Sigmoid colon (tissue), 6 donors: ENCODE measurements at regions not wholly inside any gene's neighbourhood (a gene's known extent, or its start where the extent isn't known, plus 50 kb on each side); places are given as distances from the start of the nearest gene placed in this dataset.

Experiments used
- DNase-seq: peaks from one replicate; pipeline ENCODE4 v3.0.0-alpha.2; 2019
- H3K27ac ChIP-seq, 4 donors: fragments of 200-600 bp; sonication (generic); one replicate each; pipeline ENCODE4 v1.5.1; 2016 to 2019; ENCODE audit warnings: mild to moderate bottlenecking in 1 of 4
- H3K27me3 ChIP-seq, 3 donors: fragments of 200-600 bp; sonication (generic); one replicate each; pipeline ENCODE4 v1.5.1; 2019; ENCODE audit warnings: mild to moderate bottlenecking in 1 of 3
- H3K36me3 ChIP-seq, 4 donors: fragments of 200-600 bp; sonication (generic); one replicate each; pipeline ENCODE4 v1.5.1; 2016 to 2019
- H3K4me1 ChIP-seq, 4 donors: fragments of 200-600 bp; sonication (generic); one replicate each; pipeline ENCODE4 v1.5.1; 2017 to 2019
- H3K4me3 ChIP-seq, 4 donors: fragments of 200-600 bp; sonication (generic); one replicate each; pipeline ENCODE4 v1.5.1; 2017 to 2019; ENCODE audit warnings: mild to moderate bottlenecking in 2 of 4, moderate library complexity in 1 of 4
- H3K9me3 ChIP-seq, 4 donors: fragments of 200-600 bp in 3 of 4; sonication (generic) in 3 of 4; one replicate each; pipeline versions ENCODE4 v1.5.1 to v1.6.1; 2013 to 2019
- EP300 ChIP-seq, 4 donors: sonication (generic); formaldehyde crosslinking; IDR thresholded peaks; one replicate each; pipeline ENCODE4 v1.6.1; 2017; ENCODE audit warnings: antibody characterized with exemption in 4 of 4
- POLR2A ChIP-seq, 2 donors: fragments of 450-650 bp; IDR thresholded peaks; one replicate each; pipeline ENCODE4 v1.6.1; 2016; ENCODE audit warnings: antibody characterized with exemption in 2 of 2, mild to moderate bottlenecking in 2 of 2, moderate library complexity in 2 of 2
- POLR2AphosphoS5 ChIP-seq, 4 donors: sonication (generic); formaldehyde crosslinking; IDR thresholded peaks; one replicate each; pipeline ENCODE4 v1.6.1; 2017; ENCODE audit warnings: antibody characterized with exemption in 4 of 4
- WGBS, 2 donors: extraction: QIAGEN DNeasy Blood & Tissue Kit; methylation state at CpG; one replicate each; pipeline ENCODE4 v1.1.7; 2013; 5-methylcytosine and 5-hydroxymethylcytosine counted together
- intact Hi-C: fragments of 100-400 bp; cut with DNase I; formaldehyde crosslinking; loops from one replicate; pipeline ENCODE4 v1.15.1; 2023
- TF ChIP-seq, protein P1 (sequence below), 4 experiments: fragments of 450-650 bp in 3 of 4; fragments of 200-600 bp in 1 of 4; IDR thresholded peaks; one replicate each; pipeline ENCODE4 v1.5.1; 2016 to 2019; ENCODE audit warnings: antibody characterized with exemption in 4 of 4, mild to moderate bottlenecking in 3 of 4, moderate library complexity in 2 of 4
- donor health status: healthy with polysubstance abuse.
- donor health status: healthy.

- TF ChIP-seq POLR2A (IDR thresholded peaks at IDR 0.05) (no peak), EP300 (IDR thresholded peaks at IDR 0.05) (no peak), POLR2AphosphoS5 (IDR thresholded peaks at IDR 0.05) (no peak)
- TF ChIP-seq, protein P1, sequence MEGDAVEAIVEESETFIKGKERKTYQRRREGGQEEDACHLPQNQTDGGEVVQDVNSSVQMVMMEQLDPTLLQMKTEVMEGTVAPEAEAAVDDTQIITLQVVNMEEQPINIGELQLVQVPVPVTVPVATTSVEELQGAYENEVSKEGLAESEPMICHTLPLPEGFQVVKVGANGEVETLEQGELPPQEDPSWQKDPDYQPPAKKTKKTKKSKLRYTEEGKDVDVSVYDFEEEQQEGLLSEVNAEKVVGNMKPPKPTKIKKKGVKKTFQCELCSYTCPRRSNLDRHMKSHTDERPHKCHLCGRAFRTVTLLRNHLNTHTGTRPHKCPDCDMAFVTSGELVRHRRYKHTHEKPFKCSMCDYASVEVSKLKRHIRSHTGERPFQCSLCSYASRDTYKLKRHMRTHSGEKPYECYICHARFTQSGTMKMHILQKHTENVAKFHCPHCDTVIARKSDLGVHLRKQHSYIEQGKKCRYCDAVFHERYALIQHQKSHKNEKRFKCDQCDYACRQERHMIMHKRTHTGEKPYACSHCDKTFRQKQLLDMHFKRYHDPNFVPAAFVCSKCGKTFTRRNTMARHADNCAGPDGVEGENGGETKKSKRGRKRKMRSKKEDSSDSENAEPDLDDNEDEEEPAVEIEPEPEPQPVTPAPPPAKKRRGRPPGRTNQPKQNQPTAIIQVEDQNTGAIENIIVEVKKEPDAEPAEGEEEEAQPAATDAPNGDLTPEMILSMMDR (IDR thresholded peaks at IDR 0.05) = no peak
- no peak overlapping the region for H3K27ac ChIP-seq
- no peaks in the 10 kb centered on the region for H3K4me1 ChIP-seq
- no peaks in the 10 kb centered on the region for H3K36me3 ChIP-seq
- no peaks in the 10 kb centered on the region for H3K27me3 ChIP-seq
- 95 to 98% methylated on average over 2 of the region's 2 CpGs for WGBS, 2 donors
- DNase-seq = no peak
- intact Hi-C loops = no loop called here
- no peak overlapping the region for H3K4me3 ChIP-seq
- no peaks in the 10 kb centered on the region for H3K9me3 ChIP-seq
These were observed 137.9 kb downstream of the MAGEB17 start for GRCh38 chrX:16305187-16305586.

DNA sequence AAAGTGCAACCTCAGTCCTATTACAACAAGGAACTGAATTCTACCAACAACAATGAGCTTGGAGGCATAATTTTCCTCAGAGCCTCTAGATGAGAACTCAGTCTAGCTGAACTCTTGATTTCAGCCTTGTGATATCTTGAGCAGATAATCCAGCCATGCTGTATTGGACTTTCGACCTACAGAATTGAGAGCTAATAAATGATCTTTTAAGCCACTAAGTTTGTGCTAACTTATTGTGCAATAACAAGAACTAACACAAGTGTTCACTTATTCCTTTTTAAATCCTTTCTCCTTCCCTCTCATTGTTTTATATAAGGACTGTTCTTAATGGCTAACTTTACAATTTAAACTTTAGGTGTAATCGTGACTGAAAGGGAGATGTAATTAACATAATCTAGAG is 140.7 kb downstream of the MAGEB17 start:
- Histone ChIP-seq H3K27ac (no peak overlapping the region), H3K27me3 (no peaks in the 10 kb centered on the region), H3K4me3 (no peak overlapping the region), H3K4me1 (no peaks in the 10 kb centered on the region), H3K9me3 (no peaks in the 10 kb centered on the region), H3K36me3 (no peaks in the 10 kb centered on the region)
- TF ChIP-seq POLR2AphosphoS5 (IDR thresholded peaks at IDR 0.05) (no peak), POLR2A (IDR thresholded peaks at IDR 0.05) (no peak), EP300 (IDR thresholded peaks at IDR 0.05) (no peak)
- TF ChIP-seq, protein P1 (IDR thresholded peaks at IDR 0.05) = no peak
- DNase-seq = no peak
- WGBS, 2 donors = 85 to 90% methylated on average over 2 of the region's 2 CpGs
- intact Hi-C loops = no loop called here

DNA sequence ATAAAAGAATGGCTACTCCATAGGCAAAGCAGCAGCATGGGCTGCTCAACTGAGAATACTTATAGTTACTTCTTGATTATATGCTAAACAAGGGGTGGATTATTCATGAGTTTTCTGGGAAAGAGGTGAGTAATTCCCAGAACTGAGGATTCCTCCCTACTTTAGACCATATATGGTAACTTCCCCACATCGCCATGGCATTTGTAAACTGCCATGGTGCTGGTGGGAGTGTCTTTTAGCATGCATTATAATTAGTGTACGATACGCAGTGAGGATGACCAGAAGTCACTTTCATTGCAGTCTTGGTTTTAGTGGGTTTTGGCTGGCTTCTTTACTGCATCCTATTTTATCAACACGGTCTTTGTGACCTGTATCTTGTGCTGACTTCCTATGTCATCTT is 141.5 kb downstream of the MAGEB17 start:
- WGBS, 2 donors = 81 to 88% methylated on average over 4 of the region's 4 CpGs
- no peaks in the 10 kb centered on the region for H3K4me1 ChIP-seq

GRCh38 chrX:16310326-16310725 is 143.0 kb downstream of the MAGEB17 start:
- no peaks in the 10 kb centered on the region for H3K36me3 ChIP-seq
- no peaks in the 10 kb centered on the region for H3K4me1 ChIP-seq
- no peaks in the 10 kb centered on the region for H3K27me3 ChIP-seq
- 12 to 71% methylated on average over 1 of the region's 1 CpG for WGBS, 2 donors
- intact Hi-C loops = no loop called here
- H3K4me3 ChIP-seq = no peak overlapping the region
- H3K27ac ChIP-seq = no peak overlapping the region
- no peaks in the 10 kb centered on the region for H3K9me3 ChIP-seq
- DNase-seq = no peak
- TF ChIP-seq POLR2AphosphoS5 (IDR thresholded peaks at IDR 0.05) (no peak), POLR2A (IDR thresholded peaks at IDR 0.05) (no peak), EP300 (IDR thresholded peaks at IDR 0.05) (no peak)
- TF ChIP-seq, protein P1 (IDR thresholded peaks at IDR 0.05) = no peak

More for the DNA sequence above, 141.5 kb downstream of the MAGEB17 start:
- no peaks in the 10 kb centered on the region for H3K27me3 ChIP-seq
- no peak overlapping the region for H3K27ac ChIP-seq
- intact Hi-C loops = no loop called here
- no peak for DNase-seq
- no peaks in the 10 kb centered on the region for H3K36me3 ChIP-seq
- TF ChIP-seq POLR2A (IDR thresholded peaks at IDR 0.05) = no peak
- H3K4me3 ChIP-seq = no peak overlapping the region
- no peaks in the 10 kb centered on the region for H3K9me3 ChIP-seq

GRCh38 chrX:16311671-16312070 is 144.4 kb downstream of the MAGEB17 start:
- 86 to 87% methylated on average over 4 of the region's 4 CpGs for WGBS, 2 donors
- no peaks in the 10 kb centered on the region for H3K9me3 ChIP-seq

More at GRCh38 chrX:16311671-16312070, 144.4 kb downstream of the MAGEB17 start:
- intact Hi-C loops = no loop called here
- no peak overlapping the region for H3K27ac ChIP-seq
- no peaks in the 10 kb centered on the region for H3K27me3 ChIP-seq
- DNase-seq = no peak
- TF ChIP-seq POLR2AphosphoS5 (IDR thresholded peaks at IDR 0.05) (no peak), POLR2A (IDR thresholded peaks at IDR 0.05) (no peak), EP300 (IDR thresholded peaks at IDR 0.05) (no peak)
- TF ChIP-seq, protein P1 (IDR thresholded peaks at IDR 0.05) = no peak
- H3K36me3 ChIP-seq = no peaks in the 10 kb centered on the region
- H3K4me3 ChIP-seq = no peak overlapping the region
- no peaks in the 10 kb centered on the region for H3K4me1 ChIP-seq
